ENCODE measurements at regions not wholly inside any gene's neighbourhood (a gene's known extent, or its start where the extent isn't known, plus 50 kb on each side); places are given as distances from the start of the nearest gene placed in this dataset.

GRCh38 chr4:135225551-135225950 is 1024.0 kb upstream of the PABPC4L start:
- no peak overlapping the region for H3K4me3 ChIP-seq (ENCODE audit: low read depth, low read length)
- no peak for DNase-seq (ENCODE audit: low read depth)
- TF ChIP-seq CTCF (IDR thresholded peaks at IDR 0.05; ENCODE audit: insufficient read depth, low read depth, low read length, missing control alignments), result no peak

GRCh38 chr4:135210341-135210740 is 1008.8 kb upstream of the PABPC4L start:
- DNase-seq (ENCODE audit: low read depth), result no peak
- no peak for TF ChIP-seq CTCF (IDR thresholded peaks at IDR 0.05; ENCODE audit: insufficient read depth, low read depth, low read length, missing control alignments)
- no peak overlapping the region for H3K4me3 ChIP-seq (ENCODE audit: low read depth, low read length)

GRCh38 chr4:135207531-135207930 is 1005.9 kb upstream of the PABPC4L start:
- no peak for TF ChIP-seq CTCF (IDR thresholded peaks at IDR 0.05; ENCODE audit: insufficient read depth, low read depth, low read length, missing control alignments)
- no peak for DNase-seq (ENCODE audit: low read depth)
- no peak overlapping the region for H3K4me3 ChIP-seq (ENCODE audit: low read depth, low read length)

GRCh38 chr4:135204311-135204710 is 1002.7 kb upstream of the PABPC4L start:
- no peak for DNase-seq (ENCODE audit: low read depth)
- no peak overlapping the region for H3K4me3 ChIP-seq (ENCODE audit: low read depth, low read length)
- TF ChIP-seq CTCF (IDR thresholded peaks at IDR 0.05; ENCODE audit: insufficient read depth, low read depth, low read length, missing control alignments), result no peak

- DNase-seq (ENCODE audit: low read depth), result no peak
- no peak overlapping the region for H3K4me3 ChIP-seq (ENCODE audit: low read depth, low read length)
- TF ChIP-seq CTCF (IDR thresholded peaks at IDR 0.05; ENCODE audit: insufficient read depth, low read depth, low read length, missing control alignments), result no peak
Measured at GRCh38 chr4:135201081-135201480, 999.5 kb upstream of the PABPC4L start.

GRCh38 chr4:135197641-135198040 is 996.1 kb upstream of the PABPC4L start:
- no peak for TF ChIP-seq CTCF (IDR thresholded peaks at IDR 0.05; ENCODE audit: insufficient read depth, low read depth, low read length, missing control alignments)

GRCh38 chr4:135194477-135194876 is 992.9 kb upstream of the PABPC4L start:
- no peak for DNase-seq (ENCODE audit: low read depth)
- TF ChIP-seq CTCF (IDR thresholded peaks at IDR 0.05; ENCODE audit: insufficient read depth, low read depth, low read length, missing control alignments), result no peak
- no peak overlapping the region for H3K4me3 ChIP-seq (ENCODE audit: low read depth, low read length)

More at GRCh38 chr4:135197641-135198040, 996.1 kb upstream of the PABPC4L start:
- no peak overlapping the region for H3K4me3 ChIP-seq (ENCODE audit: low read depth, low read length)
- DNase-seq (ENCODE audit: low read depth), result no peak

Data from GM12865 (cell line).